ENCODE measurements at regions not wholly inside any gene's neighbourhood (a gene's known extent, or its start where the extent isn't known, plus 50 kb on each side); places are given as distances from the start of the nearest gene placed in this dataset.

DNA sequence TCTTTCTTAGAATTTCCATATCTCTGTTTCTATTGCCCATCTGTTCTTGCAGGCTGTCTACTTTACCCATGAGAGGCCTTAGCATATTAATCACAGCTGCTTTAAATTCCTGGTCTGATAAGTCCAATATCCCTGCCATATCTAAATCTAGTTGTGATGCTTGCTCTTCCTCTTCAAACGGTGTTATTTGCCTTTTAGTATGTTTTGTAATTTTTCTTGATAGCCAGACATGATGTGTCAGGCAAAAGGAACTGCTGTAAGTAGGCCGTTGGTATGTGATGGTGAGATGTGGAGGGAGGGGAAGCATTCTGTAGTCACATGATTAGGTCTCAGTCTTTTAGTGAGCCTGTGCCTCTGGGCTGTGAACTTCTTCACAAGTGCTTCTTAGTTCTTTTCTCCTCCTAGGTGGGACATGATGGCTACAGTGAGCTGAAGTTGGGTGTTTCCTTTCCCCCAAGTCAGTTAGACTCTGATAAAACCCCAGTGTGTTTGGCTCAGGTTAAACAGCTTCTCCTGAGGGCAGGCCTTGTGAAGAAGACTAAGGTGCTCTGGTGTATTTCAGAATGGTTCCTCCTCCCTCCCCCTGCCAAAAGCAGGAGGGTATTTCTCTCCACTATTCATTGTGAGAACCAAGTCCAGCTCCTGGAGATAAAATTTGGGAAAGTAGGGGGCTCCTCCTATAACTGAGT is 195.9 kb upstream of the PARP11 start:
- no peak for TF ChIP-seq POLR2AphosphoS5 (IDR thresholded peaks at IDR 0.05; ENCODE audit: insufficient read depth, low read depth, low read length)
- no peak for TF ChIP-seq CTCF (IDR thresholded peaks at IDR 0.05; ENCODE audit: extremely low read depth in 1 of 2, insufficient read depth in 1 of 2, low read depth in 1 of 2, low read length in 2 of 2)
- TF ChIP-seq MYC (IDR thresholded peaks at IDR 0.05; ENCODE audit: low read depth, low read length): no peak
- TF ChIP-seq POLR2A (IDR thresholded peaks at IDR 0.05; ENCODE audit: low read depth, low read length): no peak
- TF ChIP-seq, protein P1, sequence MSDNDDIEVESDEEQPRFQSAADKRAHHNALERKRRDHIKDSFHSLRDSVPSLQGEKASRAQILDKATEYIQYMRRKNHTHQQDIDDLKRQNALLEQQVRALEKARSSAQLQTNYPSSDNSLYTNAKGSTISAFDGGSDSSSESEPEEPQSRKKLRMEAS (IDR thresholded peaks at IDR 0.05; ENCODE audit: insufficient read depth, insufficient read length): no peak

Measured in endothelial cell of umbilical vein (primary cell).